Heart left ventricle (tissue), 13 donors: ENCODE measurements at regions not wholly inside any gene's neighbourhood (a gene's known extent, or its start where the extent isn't known, plus 50 kb on each side); places are given as distances from the start of the nearest gene placed in this dataset.

Experiments
- POLR2A ChIP-seq, 2 donors: fragments of 450-650 bp; IDR thresholded peaks; one replicate each; pipeline ENCODE4 v1.6.1; 2017; ENCODE audit warnings: antibody characterized with exemption in 2 of 2, mild to moderate bottlenecking in 2 of 2, moderate library complexity in 2 of 2
- TF ChIP-seq, protein P1 (sequence below), 12 donors: fragments of 200-600 bp; sonication (generic) in 4 of 12; IDR thresholded peaks; one replicate each; pipeline versions ENCODE4 v1.5.0 to v1.8.0; 2018 to 2022; ENCODE audit warnings: antibody characterized with exemption in 12 of 12, mild to moderate bottlenecking in 5 of 12
- donor health status: ischemic (EF 13 %, LVEDD 7.1; RV severe dilation, severe dysfunction).
- donor health status: DM: no; HTN: yes; CAD: no.
- donor health status: DM: no; HTN: no; CAD: no.
- donor health status: ischemic (EF 25% LVEDD 6.9; RV normal size, moderate dysfunction).
- donor health status: ischemic (EF 25% LVEDD 5.7; RV mildly dilated, moderate dysfunction).
- donor health status: ischemic (EF 35%, LVEDD 5.7; RV mildly dilated, moderate dysfunction).
- donor health status: nonischemic (EF 11% LVEDD 7.7; RV severe dilation, severe dysfunction).
- donor health status: DM: yes; HTN: yes; CAD: no.
- donor health status: PGD.
- donor health status: ischemic (EF 29% LVEDD 5.4; RV normal size, mild dysfunction).
- donor health status: nonischemic (EF 23%, LVEDD 6.1; RV moderate dilation, normal function).

DNA sequence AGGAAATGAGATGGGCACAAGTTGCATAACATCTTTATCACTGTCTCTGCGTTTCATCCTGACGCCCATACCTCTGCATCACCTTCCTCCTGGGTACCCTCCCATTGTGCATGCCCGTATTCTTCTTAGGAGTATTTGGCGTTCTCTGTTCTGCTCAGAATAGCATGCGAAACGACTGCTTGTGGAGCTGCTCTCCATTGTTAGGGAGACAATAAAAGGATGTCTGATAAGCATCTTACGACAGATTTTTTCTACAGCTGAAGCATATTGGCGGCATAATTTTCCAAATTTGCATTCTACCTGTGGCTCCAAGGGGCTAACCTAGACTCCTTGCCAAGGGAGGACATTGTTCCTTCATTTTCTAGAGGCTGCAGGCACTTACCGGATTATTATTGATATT is 118.6 kb downstream of the EDN1 start:
- TF ChIP-seq, protein P1, sequence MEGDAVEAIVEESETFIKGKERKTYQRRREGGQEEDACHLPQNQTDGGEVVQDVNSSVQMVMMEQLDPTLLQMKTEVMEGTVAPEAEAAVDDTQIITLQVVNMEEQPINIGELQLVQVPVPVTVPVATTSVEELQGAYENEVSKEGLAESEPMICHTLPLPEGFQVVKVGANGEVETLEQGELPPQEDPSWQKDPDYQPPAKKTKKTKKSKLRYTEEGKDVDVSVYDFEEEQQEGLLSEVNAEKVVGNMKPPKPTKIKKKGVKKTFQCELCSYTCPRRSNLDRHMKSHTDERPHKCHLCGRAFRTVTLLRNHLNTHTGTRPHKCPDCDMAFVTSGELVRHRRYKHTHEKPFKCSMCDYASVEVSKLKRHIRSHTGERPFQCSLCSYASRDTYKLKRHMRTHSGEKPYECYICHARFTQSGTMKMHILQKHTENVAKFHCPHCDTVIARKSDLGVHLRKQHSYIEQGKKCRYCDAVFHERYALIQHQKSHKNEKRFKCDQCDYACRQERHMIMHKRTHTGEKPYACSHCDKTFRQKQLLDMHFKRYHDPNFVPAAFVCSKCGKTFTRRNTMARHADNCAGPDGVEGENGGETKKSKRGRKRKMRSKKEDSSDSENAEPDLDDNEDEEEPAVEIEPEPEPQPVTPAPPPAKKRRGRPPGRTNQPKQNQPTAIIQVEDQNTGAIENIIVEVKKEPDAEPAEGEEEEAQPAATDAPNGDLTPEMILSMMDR (IDR thresholded peaks at IDR 0.05), result no peak
- no peak for TF ChIP-seq POLR2A (IDR thresholded peaks at IDR 0.05)
